IMR-90 (cell line): ENCODE measurements at regions not wholly inside any gene's neighbourhood (a gene's known extent, or its start where the extent isn't known, plus 50 kb on each side); places are given as distances from the start of the nearest gene placed in this dataset.

Experiments used
- ATAC-seq: fragments of 200-7000 bp; cut with Tn5 transposase; 2 replicates; pipeline ENCODE4 v1.9.1; 2020; ENCODE audit warnings: low read depth, mild to moderate bottlenecking, moderate library complexity
- BruUV-seq: library from RNA; stranded (reverse); fragments of 400-500 nt; replicated peaks from 2 replicates; lab custom pipeline; 2021; lab: Mats Ljungman, UMichigan
- CTCF ChIA-PET: fragments of 300-600 bp; formaldehyde crosslinking; extraction: SDS; loops from one replicate; lab custom pipeline; 2021; ENCODE audit warnings: antibody characterized with exemption; lab: Yijun Ruan, JAX
- POLR2A ChIA-PET: fragments of 300-600 bp; sonication (Branson Sonifier 250); formaldehyde crosslinking; loops from one replicate; lab custom pipeline; 2022; ENCODE audit warnings: antibody characterized with exemption; ENCODE audit not compliant: unreplicated experiment; lab: Charles Lee
- DNase-seq: peaks from one replicate; pipeline ENCODE4 v3.0.0; 2013
- H2AFZ ChIP-seq: replicated peaks from 2 replicates; pipeline ENCODE3; 2013; ENCODE audit warnings: low read length, mild to moderate bottlenecking; ENCODE audit not compliant: poor library complexity
- H2AK5ac ChIP-seq: 2 replicates; pipeline ENCODE4 v1.6.1; 2013; ENCODE audit warnings: low read depth, low read length, inconsistent platforms
- H2AK9ac ChIP-seq: replicated peaks from 2 replicates; pipeline ENCODE3; 2013; ENCODE audit warnings: mild to moderate bottlenecking, low read depth, low read length, moderate library complexity; ENCODE audit not compliant: poor library complexity
- H2BK120ac ChIP-seq: 2 replicates; pipeline ENCODE4 v1.6.1; 2013; ENCODE audit warnings: low read depth, low read length, inconsistent platforms
- H2BK15ac ChIP-seq: 3 replicates; pipeline ENCODE4 v1.6.1; 2013; ENCODE audit warnings: low read depth, low read length, inconsistent platforms
- H2BK20ac ChIP-seq: 2 replicates; pipeline ENCODE4 v1.6.1; 2013; ENCODE audit warnings: low read depth, mild to moderate bottlenecking, inconsistent platforms, low read length, moderate library complexity
- H2BK5ac ChIP-seq: 2 replicates; pipeline ENCODE4 v1.6.1; 2013; ENCODE audit warnings: mild to moderate bottlenecking, low read depth, low read length, inconsistent platforms; ENCODE audit not compliant: poor library complexity, severe bottlenecking
- H3K14ac ChIP-seq: replicated peaks from 2 replicates; pipeline ENCODE4 v1.6.1; 2013; ENCODE audit warnings: low read depth, low read length, inconsistent platforms
- H3K18ac ChIP-seq: 2 replicates; pipeline ENCODE4 v1.6.1; 2013; ENCODE audit warnings: low read depth, low read length, control low read depth
- H3K23ac ChIP-seq: 2 replicates; pipeline ENCODE4 v1.6.1; 2013; ENCODE audit warnings: low read depth, low read length, inconsistent platforms
- H3K27ac ChIP-seq: 2 replicates; pipeline ENCODE4 v1.5.1; 2013; ENCODE audit warnings: mild to moderate bottlenecking, control low read depth, low read length; ENCODE audit not compliant: insufficient read depth
- H3K27me3 ChIP-seq: 2 replicates; pipeline ENCODE4 v1.6.1; 2013; ENCODE audit warnings: low read length; ENCODE audit not compliant: control insufficient read depth, insufficient read depth
- H3K36me3 ChIP-seq: 2 replicates; pipeline ENCODE4 v1.6.1; 2013; ENCODE audit warnings: low read length, mixed read lengths; ENCODE audit not compliant: control insufficient read depth, insufficient read depth
- H3K4ac ChIP-seq: 2 replicates; pipeline ENCODE4 v1.6.1; 2013; ENCODE audit warnings: low read depth, low read length, inconsistent platforms
- H3K4me1 ChIP-seq: 2 replicates; pipeline ENCODE4 v1.6.1; 2013; ENCODE audit warnings: low read length, mixed read lengths; ENCODE audit not compliant: control insufficient read depth, insufficient read depth
- H3K4me2 ChIP-seq: 2 replicates; pipeline ENCODE4 v1.6.1; 2013; ENCODE audit warnings: low read depth, mild to moderate bottlenecking, control low read depth, low read length, moderate library complexity
- H3K4me3 ChIP-seq: 2 replicates; pipeline ENCODE4 v1.5.1; 2013; ENCODE audit warnings: low read depth, mild to moderate bottlenecking, control low read depth, low read length, moderate library complexity; ENCODE audit not compliant: insufficient read depth
- H3K56ac ChIP-seq: 2 replicates; pipeline ENCODE4 v1.6.1; 2013; ENCODE audit warnings: low read length, inconsistent platforms; ENCODE audit not compliant: insufficient read depth; ENCODE audit errors: extremely low read depth
- H3K79me1 ChIP-seq, 2 experiments: 2 replicates each; pipeline ENCODE4 v1.6.1; 2013; ENCODE audit warnings: low read length in 2 of 2, inconsistent platforms in 1 of 2, low read depth in 1 of 2
- H3K9ac ChIP-seq: 2 replicates; pipeline ENCODE4 v1.6.1; 2013; ENCODE audit warnings: low read depth, low read length, control low read depth
- H3K9me1 ChIP-seq: 2 replicates; pipeline ENCODE4 v1.6.1; 2013; ENCODE audit warnings: low read length, inconsistent platforms; ENCODE audit not compliant: insufficient read depth
- H3K9me3 ChIP-seq: 2 replicates; pipeline ENCODE4 v1.6.1; 2013; ENCODE audit warnings: low read length; ENCODE audit not compliant: control insufficient read depth, insufficient read depth
- H4K20me1 ChIP-seq: 2 replicates; pipeline ENCODE4 v1.6.1; 2013; ENCODE audit warnings: low read length, inconsistent platforms; ENCODE audit not compliant: insufficient read depth
- H4K5ac ChIP-seq: 2 replicates; pipeline ENCODE4 v1.6.1; 2013; ENCODE audit warnings: mild to moderate bottlenecking, low read depth, low read length, control low read depth
- H4K8ac ChIP-seq, 2 experiments: 2 replicates each; pipeline ENCODE4 v1.6.1; 2013; ENCODE audit warnings: low read depth in 2 of 2, low read length in 2 of 2, control low read depth in 1 of 2, inconsistent platforms in 1 of 2
- H4K91ac ChIP-seq: 2 replicates; pipeline ENCODE4 v1.6.1; 2013; ENCODE audit warnings: low read depth, low read length, inconsistent platforms; ENCODE audit not compliant: insufficient read depth
- BHLHE40 ChIP-seq: fragments of 150-350 bp; IDR thresholded peaks from 2 replicates; pipeline ENCODE4 v1.6.1; 2016; ENCODE audit warnings: mild to moderate bottlenecking, low read depth, low read length
- CEBPB ChIP-seq: IDR thresholded peaks from 2 replicates; pipeline ENCODE4 v1.6.1; 2012; ENCODE audit warnings: low read depth, low read length, improper control_type of control experiment
- CHD1 ChIP-seq: IDR thresholded peaks from 2 replicates; pipeline ENCODE4 v1.6.1; 2012; ENCODE audit warnings: low read depth, low read length, improper control_type of control experiment
- FOS ChIP-seq: fragments of 150-350 bp; IDR thresholded peaks from 2 replicates; pipeline ENCODE4 v1.6.1; 2016; ENCODE audit warnings: low read depth, low read length
- MAFK ChIP-seq: IDR thresholded peaks from 2 replicates; pipeline ENCODE4 v1.6.1; 2012; ENCODE audit warnings: low read depth, low read length, improper control_type of control experiment
- MAZ ChIP-seq: IDR thresholded peaks from 2 replicates; pipeline ENCODE4 v1.6.1; 2012; ENCODE audit warnings: low read depth, mild to moderate bottlenecking, low read length, improper control_type of control experiment, moderate library complexity, borderline replicate concordance
- MXI1 ChIP-seq: IDR thresholded peaks from 2 replicates; pipeline ENCODE4 v1.6.1; 2012; ENCODE audit warnings: low read depth, mild to moderate bottlenecking, low read length, moderate library complexity, borderline replicate concordance
- NFE2L2 ChIP-seq: fragments of 150-350 bp; IDR thresholded peaks from 2 replicates; pipeline ENCODE4 v1.6.1; 2016; ENCODE audit warnings: low read depth, mild to moderate bottlenecking, low read length
- POLR2A ChIP-seq: IDR thresholded peaks from 2 replicates; pipeline ENCODE4 v1.6.1; 2012; ENCODE audit warnings: mild to moderate bottlenecking, low read depth, low read length
- RAD21 ChIP-seq: IDR thresholded peaks from 2 replicates; pipeline ENCODE4 v1.6.1; 2012; ENCODE audit warnings: low read length, improper control_type of control experiment
- RCOR1 ChIP-seq: IDR thresholded peaks from 2 replicates; pipeline ENCODE4 v1.6.1; 2012; ENCODE audit warnings: mild to moderate bottlenecking, low read length, improper control_type of control experiment; ENCODE audit not compliant: insufficient replicate concordance
- RFX5 ChIP-seq: IDR thresholded peaks from 2 replicates; pipeline ENCODE4 v1.8.0; 2012; ENCODE audit warnings: low read depth, mild to moderate bottlenecking, low read length, moderate library complexity
- SMC3 ChIP-seq: fragments of 150-350 bp; IDR thresholded peaks from 2 replicates; pipeline ENCODE4 v1.6.1; 2016; ENCODE audit warnings: low read depth, mild to moderate bottlenecking, antibody characterized with exemption, low read length, moderate library complexity
- WGBS, 2 experiments: methylation state at CpG; one replicate each; pipeline versions ENCODE4 v1.1.5 to v1.1.7; 2013; ENCODE audit warnings: missing lambda C conversion rate in 2 of 2; ENCODE audit not compliant: insufficient read length in 1 of 2; ENCODE audit errors: extremely low coverage in 2 of 2; 5-methylcytosine and 5-hydroxymethylcytosine counted together
- dilution Hi-C: fragments of 300-500 bp; cut with HindIII; formaldehyde crosslinking; loops from one replicate; pipeline ENCODE4 v1.14.3; 2018; ENCODE audit warnings: low sequenced_read_pairs; ENCODE audit not compliant: unreplicated experiment
- in situ Hi-C: fragments of 300-500 bp; cut with MboI; formaldehyde crosslinking; loops from 3 replicates; pipeline ENCODE4 v1.14.3; 2019; ENCODE audit warnings: low sequenced_read_pairs, inconsistent platforms, mixed read lengths
- intact Hi-C: fragments of 100-400 bp; cut with micrococcal nuclease; formaldehyde crosslinking; loops from 2 replicates; pipeline ENCODE4 v1.10.0; 2022
- TF ChIP-seq, protein P1 (sequence below): fragments of 150-350 bp; IDR thresholded peaks from 2 replicates; pipeline ENCODE4 v1.6.1; 2016; ENCODE audit warnings: low read depth, mild to moderate bottlenecking, low read length, moderate library complexity, borderline replicate concordance
- TF ChIP-seq, protein P2 (sequence below): fragments of 150-350 bp; IDR thresholded peaks from 2 replicates; pipeline ENCODE4 v1.6.1; 2017; ENCODE audit warnings: mild to moderate bottlenecking, antibody characterized with exemption, low read length, low read depth
- TF ChIP-seq, protein P3 (sequence below): conservative IDR thresholded peaks from 2 replicates; pipeline ENCODE4 v1.5.1; 2012; ENCODE audit warnings: mild to moderate bottlenecking, low read depth, low read length, improper control_type of control experiment

DNA sequence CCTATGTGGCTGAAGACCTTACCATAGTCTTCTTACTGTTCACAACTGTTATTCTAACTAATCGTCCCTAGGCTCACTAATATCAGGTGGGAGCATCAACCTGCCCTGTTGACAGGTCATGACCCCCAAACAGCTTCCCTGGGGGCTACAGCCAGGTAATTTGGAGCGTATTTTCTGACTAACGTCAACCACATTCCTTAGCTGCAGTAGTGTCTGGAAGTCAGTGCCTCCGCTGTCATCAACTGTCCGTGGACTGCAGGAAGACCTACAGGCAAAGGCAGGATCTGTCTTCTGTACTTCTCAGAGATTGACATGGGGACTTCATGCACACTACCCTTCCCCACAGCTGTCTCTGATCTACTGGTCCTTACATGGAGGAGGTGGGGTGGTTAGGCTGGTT lies 456.9 kb downstream of the BCL11A start:
- dilution Hi-C loops = no loop called here
- in situ Hi-C loops = no loop called here
- no peak overlapping the region for H4K8ac ChIP-seq
- no peak overlapping the region for H2BK20ac ChIP-seq
- intact Hi-C loops = no loop called here
- no peaks in the 10 kb centered on the region for H3K9me1 ChIP-seq
- no peak overlapping the region for H3K4me3 ChIP-seq
- H2BK120ac ChIP-seq = no peak overlapping the region
- no peak overlapping the region for H4K5ac ChIP-seq
- no peaks in the 10 kb centered on the region for H3K36me3 ChIP-seq
- ChIA-PET CTCF (interaction anchor here (0.6 kb wide), 1 partner anchor 454 kb away, joined by 5 read pairs; no protein-coding TSS in a partner anchor), POLR2A (no interaction called here)
- no peak overlapping the region for H2AK5ac ChIP-seq
- TF ChIP-seq SMC3 (no peak), RAD21 (no peak), FOS (no peak), RFX5 (no peak), CHD1 (no peak), BHLHE40 (no peak), MAZ (no peak), MAFK (no peak), CEBPB (no peak), POLR2A (no peak), NFE2L2 (no peak), MXI1 (no peak), RCOR1 (no peak)
- TF ChIP-seq, protein P1, sequence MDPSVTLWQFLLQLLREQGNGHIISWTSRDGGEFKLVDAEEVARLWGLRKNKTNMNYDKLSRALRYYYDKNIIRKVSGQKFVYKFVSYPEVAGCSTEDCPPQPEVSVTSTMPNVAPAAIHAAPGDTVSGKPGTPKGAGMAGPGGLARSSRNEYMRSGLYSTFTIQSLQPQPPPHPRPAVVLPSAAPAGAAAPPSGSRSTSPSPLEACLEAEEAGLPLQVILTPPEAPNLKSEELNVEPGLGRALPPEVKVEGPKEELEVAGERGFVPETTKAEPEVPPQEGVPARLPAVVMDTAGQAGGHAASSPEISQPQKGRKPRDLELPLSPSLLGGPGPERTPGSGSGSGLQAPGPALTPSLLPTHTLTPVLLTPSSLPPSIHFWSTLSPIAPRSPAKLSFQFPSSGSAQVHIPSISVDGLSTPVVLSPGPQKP = no peak
- TF ChIP-seq, protein P2, sequence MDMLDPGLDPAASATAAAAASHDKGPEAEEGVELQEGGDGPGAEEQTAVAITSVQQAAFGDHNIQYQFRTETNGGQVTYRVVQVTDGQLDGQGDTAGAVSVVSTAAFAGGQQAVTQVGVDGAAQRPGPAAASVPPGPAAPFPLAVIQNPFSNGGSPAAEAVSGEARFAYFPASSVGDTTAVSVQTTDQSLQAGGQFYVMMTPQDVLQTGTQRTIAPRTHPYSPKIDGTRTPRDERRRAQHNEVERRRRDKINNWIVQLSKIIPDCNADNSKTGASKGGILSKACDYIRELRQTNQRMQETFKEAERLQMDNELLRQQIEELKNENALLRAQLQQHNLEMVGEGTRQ = no peak
- TF ChIP-seq, protein P3, sequence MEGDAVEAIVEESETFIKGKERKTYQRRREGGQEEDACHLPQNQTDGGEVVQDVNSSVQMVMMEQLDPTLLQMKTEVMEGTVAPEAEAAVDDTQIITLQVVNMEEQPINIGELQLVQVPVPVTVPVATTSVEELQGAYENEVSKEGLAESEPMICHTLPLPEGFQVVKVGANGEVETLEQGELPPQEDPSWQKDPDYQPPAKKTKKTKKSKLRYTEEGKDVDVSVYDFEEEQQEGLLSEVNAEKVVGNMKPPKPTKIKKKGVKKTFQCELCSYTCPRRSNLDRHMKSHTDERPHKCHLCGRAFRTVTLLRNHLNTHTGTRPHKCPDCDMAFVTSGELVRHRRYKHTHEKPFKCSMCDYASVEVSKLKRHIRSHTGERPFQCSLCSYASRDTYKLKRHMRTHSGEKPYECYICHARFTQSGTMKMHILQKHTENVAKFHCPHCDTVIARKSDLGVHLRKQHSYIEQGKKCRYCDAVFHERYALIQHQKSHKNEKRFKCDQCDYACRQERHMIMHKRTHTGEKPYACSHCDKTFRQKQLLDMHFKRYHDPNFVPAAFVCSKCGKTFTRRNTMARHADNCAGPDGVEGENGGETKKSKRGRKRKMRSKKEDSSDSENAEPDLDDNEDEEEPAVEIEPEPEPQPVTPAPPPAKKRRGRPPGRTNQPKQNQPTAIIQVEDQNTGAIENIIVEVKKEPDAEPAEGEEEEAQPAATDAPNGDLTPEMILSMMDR = no peak
- no TSS peak for BruUV-seq
- H3K4me1 ChIP-seq = no peaks in the 10 kb centered on the region
- H3K4ac ChIP-seq = no peak overlapping the region
- no peak overlapping the region for H3K14ac ChIP-seq
- ATAC-seq (no peak), DNase-seq (no peak)
- H3K9ac ChIP-seq = no peak overlapping the region
- no peak overlapping the region for H3K27ac ChIP-seq
- H3K4me2 ChIP-seq = no peak overlapping the region
- no peak overlapping the region for H2BK5ac ChIP-seq
- no peak overlapping the region for H3K56ac ChIP-seq
- H3K79me1 ChIP-seq = no peaks in the 10 kb centered on the region
- no CpG with 5 or more reads among the region's 5 CpGs for WGBS, 2 experiments
- H3K9me3 ChIP-seq = peaks cover 11% of the 10 kb centered on the region; the same call in 1 of the 2 replicates
- H4K20me1 ChIP-seq = no peaks in the 10 kb centered on the region
- H2AK9ac ChIP-seq = no peak overlapping the region
- no peak overlapping the region for H3K23ac ChIP-seq
- no peaks in the 10 kb centered on the region for H3K27me3 ChIP-seq
- no peak overlapping the region for H4K91ac ChIP-seq
- no peak overlapping the region for H2BK15ac ChIP-seq
- H3K18ac ChIP-seq = no peak overlapping the region
- no peak overlapping the region for H2AFZ ChIP-seq
